ENCODE measurements at regions not wholly inside any gene's neighbourhood (a gene's known extent, or its start where the extent isn't known, plus 50 kb on each side); places are given as distances from the start of the nearest gene placed in this dataset.

DNA sequence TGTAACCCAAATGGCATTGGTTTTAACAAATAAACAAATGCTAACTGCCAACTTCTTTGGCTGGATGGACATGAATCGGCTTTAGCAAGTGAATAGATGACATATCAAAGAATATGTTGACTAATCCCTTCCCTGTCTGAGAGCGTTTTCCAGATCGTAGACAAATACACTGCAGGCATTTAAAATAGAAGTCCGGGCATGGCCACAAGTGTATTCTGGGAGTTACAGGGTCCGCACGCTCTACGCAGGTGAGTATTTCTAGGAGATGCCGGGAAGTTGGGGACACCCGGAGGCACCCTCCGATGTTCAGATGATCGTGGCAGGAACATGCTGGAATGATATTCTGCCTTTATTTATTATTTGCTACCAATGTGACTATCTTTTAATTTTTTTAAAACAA lies 53.2 kb upstream of the ZNF536 start:
- Histone ChIP-seq H3K4me2 (ENCODE audit: insufficient read depth in 1 of 2, low read depth in 2 of 2, low read length in 2 of 2) (no peak overlapping the region), H3K4me1 (replicated peaks in 1 of 4; ENCODE audit: control insufficient read depth in 3 of 4, insufficient read depth in 4 of 4, low read length in 3 of 4) (no peaks in the 10 kb centered on the region; a peak in 2 of 7 replicates), H3K9ac (replicated peaks in 1 of 4; ENCODE audit: extremely low read depth in 1 of 4, low read depth in 3 of 4, low read length in 3 of 4) (no peak overlapping the region), H3K79me1 (ENCODE audit: low read depth, low read length) (no peaks in the 10 kb centered on the region), H3K23ac (ENCODE audit: insufficient read length) (no peak overlapping the region), H3K36me3 (ENCODE audit: control insufficient read depth in 2 of 4, insufficient read depth in 4 of 4, low read length in 3 of 4) (no peaks in the 10 kb centered on the region), H3K56ac (replicated peaks; ENCODE audit: insufficient read length, low read depth, low read length) (no peak overlapping the region), H2AK5ac (ENCODE audit: low read depth, low read length) (no peak overlapping the region), H2AFZ (ENCODE audit: low read length) (no peak overlapping the region), H2BK5ac (ENCODE audit: low read depth, low read length) (no peak overlapping the region), H3K9me3 (ENCODE audit: insufficient read depth in 2 of 2, low read depth in 1 of 2, low read length in 1 of 2) (no peaks in the 10 kb centered on the region), H2BK120ac (replicated peaks; ENCODE audit: low read depth, low read length) (no peak overlapping the region), H3K4ac (replicated peaks; ENCODE audit: insufficient read length, low read depth, low read length) (no peak overlapping the region), H3K14ac (ENCODE audit: insufficient read length) (no peak overlapping the region), H3K23me2 (ENCODE audit: low read depth, low read length) (peaks cover 3% of the 10 kb centered on the region; the same call in 1 of the 2 replicates), H3K4me3 (ENCODE audit: extremely low read depth in 1 of 4, insufficient read depth in 2 of 4, low read depth in 3 of 4, low read length in 4 of 4) (no peak overlapping the region), H4K5ac (ENCODE audit: insufficient read length, low read depth, low read length) (no peak overlapping the region), H2BK20ac (ENCODE audit: low read length) (no peak overlapping the region), H4K8ac (ENCODE audit: extremely low read depth, insufficient read depth, low read length) (no peak overlapping the region), H4K20me1 (replicated peaks in 1 of 2; ENCODE audit: control insufficient read depth in 1 of 2, insufficient read depth in 2 of 2, low read length in 2 of 2) (no peaks in the 10 kb centered on the region), H3K18ac (ENCODE audit: extremely low read depth, low read length) (no peak overlapping the region), H2BK15ac (ENCODE audit: low read length) (no peak overlapping the region), H4K91ac (replicated peaks; ENCODE audit: insufficient read length, low read length) (no peak overlapping the region), H2BK12ac (ENCODE audit: low read depth, low read length) (no peak overlapping the region), H3K27me3 (replicated peaks in 1 of 4; ENCODE audit: control insufficient read depth in 3 of 4, extremely low read depth in 1 of 4, insufficient read depth in 3 of 4, low read length in 3 of 4) (no peaks in the 10 kb centered on the region), H3K27ac (ENCODE audit: low read depth, low read length) (no peak overlapping the region), H3K79me2 (ENCODE audit: control insufficient read depth in 1 of 2, insufficient read depth in 2 of 2, low read length in 2 of 2) (no peaks in the 10 kb centered on the region)
- 93% methylated on average over 11 of the region's 11 CpGs; no CpG with 5 or more reads in 1 of the 2 experiments for WGBS, 2 experiments (ENCODE audit: extremely low coverage in 1 of 2, insufficient coverage in 1 of 2, insufficient read length in 1 of 2, insufficient replicate concordance in 2 of 2, low coverage in 1 of 2, low lambda C conversion rate in 2 of 2, missing lambda C conversion rate in 1 of 2)
- ChIA-PET POLR2A (ENCODE audit: partially characterized antibody) (no interaction called here), CTCF (ENCODE audit: partially characterized antibody) (interaction anchor here (1.0 kb wide), 1 partner anchor 12 kb away, joined by 3 read pairs; no protein-coding TSS in a partner anchor)
- FAIRE-seq (no peak), DNase-seq (ENCODE audit: low read depth in 1 of 2, low spot score in 2 of 2) (no peak)
- TF ChIP-seq CBX5 (IDR thresholded peaks at IDR 0.05; ENCODE audit: low read depth, low read length) = no peak
- TF ChIP-seq HDAC2 (IDR thresholded peaks at IDR 0.05; ENCODE audit: borderline replicate concordance in 1 of 2, low read depth in 2 of 2, low read length in 2 of 2) = no peak
- no peak for TF ChIP-seq CTBP2 (IDR thresholded peaks at IDR 0.05; ENCODE audit: borderline replicate concordance, insufficient read depth, insufficient read length, low read length)
- no peak for TF ChIP-seq POLR2AphosphoS5 (IDR thresholded peaks at IDR 0.05; ENCODE audit: low read depth, low read length)
- TF ChIP-seq KDM4A (IDR thresholded peaks at IDR 0.05; ENCODE audit: low read depth, low read length, severe bottlenecking) = no peak
- no peak for TF ChIP-seq E2F6 (IDR thresholded peaks at IDR 0.05)
- no peak for TF ChIP-seq RXRA (IDR thresholded peaks at IDR 0.05; ENCODE audit: insufficient read depth, low read depth, low read length)

All from H1 (cell line).